GM12873 (cell line): ENCODE measurements at regions not wholly inside any gene's neighbourhood (a gene's known extent, or its start where the extent isn't known, plus 50 kb on each side); places are given as distances from the start of the nearest gene placed in this dataset.

ENCODE experiments used
- TF ChIP-seq, protein P1 (sequence below): IDR thresholded peaks from 2 replicates; pipeline ENCODE4 v1.5.1; 2012; ENCODE audit warnings: low read depth, mild to moderate bottlenecking, moderate library complexity, low read length, control low read depth; ENCODE audit not compliant: insufficient read depth; ENCODE audit errors: missing control alignments

DNA sequence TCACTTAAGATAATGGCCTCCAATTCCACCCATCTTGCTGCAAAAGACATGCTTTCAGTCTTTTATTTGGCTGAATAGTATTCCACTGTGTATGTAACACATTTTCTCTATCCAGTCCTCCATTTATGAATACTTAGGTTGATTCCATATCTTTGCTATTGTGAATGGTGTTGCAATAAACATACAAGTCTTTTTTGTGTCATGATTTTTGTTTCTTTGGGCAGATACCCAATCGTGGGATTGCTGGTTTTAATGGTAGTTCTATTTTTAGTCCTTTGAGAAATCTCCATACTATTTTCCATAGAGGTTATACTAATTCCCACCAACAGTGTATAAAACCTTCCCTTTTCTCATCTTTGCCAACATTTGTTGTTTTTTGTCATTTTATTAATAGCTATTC, 180.9 kb downstream of the SMIM20 start:
- TF ChIP-seq, protein P1, sequence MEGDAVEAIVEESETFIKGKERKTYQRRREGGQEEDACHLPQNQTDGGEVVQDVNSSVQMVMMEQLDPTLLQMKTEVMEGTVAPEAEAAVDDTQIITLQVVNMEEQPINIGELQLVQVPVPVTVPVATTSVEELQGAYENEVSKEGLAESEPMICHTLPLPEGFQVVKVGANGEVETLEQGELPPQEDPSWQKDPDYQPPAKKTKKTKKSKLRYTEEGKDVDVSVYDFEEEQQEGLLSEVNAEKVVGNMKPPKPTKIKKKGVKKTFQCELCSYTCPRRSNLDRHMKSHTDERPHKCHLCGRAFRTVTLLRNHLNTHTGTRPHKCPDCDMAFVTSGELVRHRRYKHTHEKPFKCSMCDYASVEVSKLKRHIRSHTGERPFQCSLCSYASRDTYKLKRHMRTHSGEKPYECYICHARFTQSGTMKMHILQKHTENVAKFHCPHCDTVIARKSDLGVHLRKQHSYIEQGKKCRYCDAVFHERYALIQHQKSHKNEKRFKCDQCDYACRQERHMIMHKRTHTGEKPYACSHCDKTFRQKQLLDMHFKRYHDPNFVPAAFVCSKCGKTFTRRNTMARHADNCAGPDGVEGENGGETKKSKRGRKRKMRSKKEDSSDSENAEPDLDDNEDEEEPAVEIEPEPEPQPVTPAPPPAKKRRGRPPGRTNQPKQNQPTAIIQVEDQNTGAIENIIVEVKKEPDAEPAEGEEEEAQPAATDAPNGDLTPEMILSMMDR, result no peak

DNA sequence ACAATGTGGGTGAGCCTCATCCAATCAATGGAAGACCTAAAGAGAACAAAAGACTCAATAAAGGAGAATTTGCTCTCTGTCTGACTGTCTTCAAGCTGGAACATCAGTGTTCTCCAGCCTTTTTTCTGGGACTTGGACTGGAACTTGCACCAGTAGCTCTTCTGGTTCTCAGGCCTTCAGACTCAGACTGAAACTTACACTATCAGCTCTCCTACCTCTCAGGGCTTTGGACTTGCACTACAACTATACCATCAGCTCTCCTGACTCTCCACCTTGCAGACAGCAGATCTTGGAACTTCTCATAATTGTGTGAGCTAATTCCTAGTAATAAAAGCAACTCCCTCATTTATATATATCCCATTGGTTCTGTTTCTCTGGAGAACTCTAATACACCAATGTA, 185.9 kb downstream of the SMIM20 start:
- TF ChIP-seq, protein P1, result no peak

DNA sequence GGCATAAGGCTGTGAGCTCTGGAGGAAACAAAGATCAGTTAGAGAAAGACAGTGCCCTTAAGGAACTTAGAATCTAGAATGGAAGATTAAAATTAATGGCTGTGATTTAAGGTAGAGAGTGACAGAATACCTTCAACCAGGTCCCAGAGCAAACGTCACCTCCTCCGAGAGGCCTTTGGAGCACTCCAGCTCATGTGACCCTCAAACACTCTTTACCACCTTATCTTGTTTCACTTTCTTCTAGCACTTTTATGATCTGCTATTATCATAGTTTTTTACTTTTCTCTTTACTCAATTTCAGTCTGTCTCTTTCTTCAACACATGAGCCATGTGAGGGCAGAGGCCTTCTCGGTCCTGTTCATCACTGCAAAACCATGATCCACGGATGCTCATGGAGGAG, 187.0 kb downstream of the SMIM20 start:
- TF ChIP-seq, protein P1, result no peak

DNA sequence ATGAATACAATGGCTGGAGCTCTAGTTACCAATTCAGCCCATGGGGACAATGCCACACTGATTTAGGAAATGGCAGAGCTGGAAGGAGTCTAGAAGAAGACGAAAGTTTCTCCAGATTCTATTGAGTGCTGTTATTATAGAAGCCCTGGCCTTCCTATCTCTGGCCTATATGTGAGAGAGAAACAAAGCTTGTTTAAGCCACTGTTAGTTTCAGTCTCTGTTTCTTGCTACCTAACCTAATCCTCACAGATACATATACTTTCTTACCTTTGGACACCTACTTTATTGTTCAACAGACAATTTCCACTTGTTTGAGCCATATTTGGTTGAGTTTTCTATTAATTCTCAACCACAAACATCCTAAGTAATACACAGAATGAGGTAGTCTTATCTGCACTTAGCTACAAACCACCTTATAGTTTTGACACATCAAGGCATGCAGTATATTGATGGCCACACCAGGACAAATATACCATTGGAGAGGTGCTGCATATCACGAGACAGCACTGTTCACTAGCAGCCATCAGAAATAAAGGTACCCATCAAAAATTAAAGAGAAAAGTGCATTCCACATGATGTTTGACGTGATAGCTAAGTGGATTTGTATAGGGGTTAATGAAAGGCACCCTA, 190.2 kb downstream of the SMIM20 start:
- TF ChIP-seq, protein P1, result no peak

DNA sequence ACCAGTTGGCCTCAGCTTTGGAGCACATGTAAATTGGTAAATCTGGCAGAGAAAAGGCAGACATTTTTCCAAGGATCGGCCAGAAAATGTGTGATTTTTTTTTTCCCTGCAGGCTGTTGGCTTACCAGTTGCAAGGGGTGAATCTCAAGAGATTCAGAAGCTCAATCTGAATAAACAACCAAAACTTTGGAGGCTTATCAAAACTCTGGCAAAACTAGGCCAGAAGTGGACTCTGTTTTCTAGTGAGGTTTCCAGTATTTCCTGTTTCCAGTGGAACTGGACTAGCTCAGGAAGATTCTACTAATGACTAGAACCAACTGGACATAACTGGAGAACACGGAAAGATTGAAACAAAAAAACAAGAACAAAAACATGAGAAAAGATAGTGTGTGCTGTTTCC, 191.3 kb downstream of the SMIM20 start:
- TF ChIP-seq, protein P1, result no peak

DNA sequence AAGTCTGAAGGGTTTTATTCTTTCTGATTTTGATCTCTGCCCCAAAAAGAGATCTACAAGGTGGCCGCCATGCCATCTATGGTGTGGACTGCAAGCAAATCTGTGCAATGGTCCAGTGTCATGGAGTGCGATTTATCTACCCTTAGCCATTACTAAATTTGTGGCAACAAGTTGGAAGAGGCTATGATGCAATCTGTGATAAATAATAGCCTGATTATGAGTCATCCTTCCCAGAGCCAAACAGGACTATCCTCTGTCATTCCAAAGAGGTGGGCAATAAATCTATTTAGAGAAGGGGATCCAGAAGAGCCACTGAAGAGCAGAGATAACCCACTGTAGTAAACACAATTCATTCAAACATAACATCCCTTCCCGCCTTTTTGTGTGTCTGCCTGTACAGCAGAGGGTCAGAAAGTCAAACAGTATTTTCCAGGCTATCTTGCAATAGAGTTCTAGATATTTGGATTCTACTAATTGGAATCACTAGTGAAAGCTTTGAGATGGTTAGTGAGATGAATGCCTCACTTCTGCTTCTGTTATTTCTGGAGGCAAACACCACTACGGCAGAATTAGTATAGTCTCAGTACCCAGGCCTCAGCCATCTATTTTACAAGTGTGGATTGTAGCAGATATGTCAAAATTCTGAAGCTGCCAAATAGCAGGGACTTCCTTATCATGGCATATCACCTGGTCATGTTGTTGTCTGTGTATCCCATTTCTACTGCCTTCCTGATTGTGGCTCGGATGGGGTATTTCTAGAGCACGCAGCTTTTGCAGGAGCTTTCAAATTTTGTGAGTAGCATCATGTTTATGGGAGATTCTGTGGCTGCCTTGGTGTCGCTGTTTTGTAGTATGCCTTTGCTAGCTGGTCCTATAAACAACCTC, 192.0 kb downstream of the SMIM20 start:
- TF ChIP-seq, protein P1, result no peak

DNA sequence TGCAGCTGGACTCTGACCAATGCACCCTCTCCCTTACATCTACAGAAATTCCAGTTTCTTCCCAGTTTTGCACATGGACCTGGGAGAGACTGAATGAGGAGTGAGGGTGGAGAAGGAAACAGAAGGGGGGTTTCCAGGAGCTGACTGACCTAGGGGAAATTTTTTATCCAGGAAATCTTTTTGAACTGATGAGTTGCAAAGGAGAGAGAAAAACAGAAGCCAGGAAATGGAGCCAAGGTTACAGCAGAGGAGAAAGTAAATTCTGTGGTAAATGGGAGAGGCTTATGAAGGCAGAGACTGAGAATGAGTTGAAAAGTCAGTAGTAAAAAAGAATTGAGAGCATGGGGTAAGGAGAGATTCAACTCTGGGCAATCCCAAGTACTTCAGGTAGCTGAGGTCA, 192.8 kb downstream of the SMIM20 start:
- TF ChIP-seq, protein P1, result no peak
